Ishikawa (cell line): ENCODE measurements at regions not wholly inside any gene's neighbourhood (a gene's known extent, or its start where the extent isn't known, plus 50 kb on each side); places are given as distances from the start of the nearest gene placed in this dataset.

Experiments
- RAD21 ChIP-seq: IDR thresholded peaks from 2 replicates; pipeline ENCODE4 v1.6.1; 2012; ENCODE audit warnings: low read depth
- REST ChIP-seq: IDR thresholded peaks from 2 replicates; pipeline ENCODE4 v1.6.1; 2012; ENCODE audit warnings: low read depth, mild to moderate bottlenecking

GRCh38 chr13:50685491-50685890, 158.0 kb downstream of the DLEU7 start:
- TF ChIP-seq REST (no peak), RAD21 (no peak)
